Adrenal gland (tissue), 9 donors: ENCODE measurements at regions not wholly inside any gene's neighbourhood (a gene's known extent, or its start where the extent isn't known, plus 50 kb on each side); places are given as distances from the start of the nearest gene placed in this dataset.

Experiments used
- DNase-seq, 7 donors: peaks; one replicate each; pipeline ENCODE4 v3.0.0-alpha.2; 2019 to 2020
- H3K27ac ChIP-seq, 5 donors: fragments of 200-600 bp; sonication (generic) in 4 of 5; 1 replicate in 3 of 5; 2 replicates in 2 of 5; pipeline versions ENCODE4 v1.5.1 to v1.8.0; 2016 to 2020; ENCODE audit warnings: mild to moderate bottlenecking in 1 of 5
- H3K27me3 ChIP-seq: fragments of 200-600 bp; 2 replicates; pipeline ENCODE4 v1.8.0; 2021
- H3K36me3 ChIP-seq, 2 donors: fragments of 200-600 bp; replicated peaks in 1 of 2; 1 replicate in 1 of 2; 2 replicates in 1 of 2; pipeline versions ENCODE4 v1.5.1 to v1.8.0; 2018 to 2022
- H3K4me1 ChIP-seq, 2 donors: fragments of 200-600 bp; replicated peaks in 1 of 2; 1 replicate in 1 of 2; 2 replicates in 1 of 2; pipeline versions ENCODE4 v1.5.1 to v1.8.0; 2018 to 2021
- H3K4me3 ChIP-seq, 4 donors: fragments of 200-600 bp; sonication (generic) in 3 of 4; one replicate each; pipeline ENCODE4 v1.5.1; 2016 to 2018
- H3K9me3 ChIP-seq, 3 donors: fragments of 200-600 bp; sonication (generic) in 1 of 3; replicated peaks in 1 of 3; 1 replicate in 2 of 3; 2 replicates in 1 of 3; pipeline versions ENCODE4 v1.5.1 to v1.8.0; 2016 to 2021
- CTCF ChIP-seq, 6 experiments: fragments of 450-650 bp in 4 of 6; fragments of 200-600 bp in 2 of 6; sonication (generic) in 1 of 6; IDR thresholded peaks; 1 replicate in 5 of 6; 2 replicates in 1 of 6; pipeline versions ENCODE4 v1.5.1 to v1.8.0; 2016 to 2021; ENCODE audit warnings: antibody characterized with exemption in 6 of 6, mild to moderate bottlenecking in 2 of 6, moderate library complexity in 1 of 6
- POLR2A ChIP-seq, 2 donors: fragments of 450-650 bp; IDR thresholded peaks; one replicate each; pipeline ENCODE4 v1.6.1; 2017; ENCODE audit warnings: antibody characterized with exemption in 2 of 2, mild to moderate bottlenecking in 2 of 2, moderate library complexity in 1 of 2
- WGBS, 4 donors: extraction: QIAGEN DNeasy Blood & Tissue Kit in 2 of 4; methylation state at CpG; one replicate each; pipeline versions ENCODE4 v1.1.5 to v1.1.7; 2013 to 2017; 5-methylcytosine and 5-hydroxymethylcytosine counted together
- intact Hi-C, 2 donors: fragments of 100-400 bp; cut with DNase I; formaldehyde crosslinking; loops; one replicate each; pipeline versions ENCODE4 v1.14.1 to v1.15.0; 2022 to 2023
- donor health status: healthy with polysubstance abuse.
- donor health status: Bipolar disorder and iron deficiency.
- donor health status: DM: yes; HTN: yes; CAD: no.
- donor health status: DM: no; HTN: no; CAD: no.
- donor health status: DM: no; HTN: no; CAD: no.

DNA sequence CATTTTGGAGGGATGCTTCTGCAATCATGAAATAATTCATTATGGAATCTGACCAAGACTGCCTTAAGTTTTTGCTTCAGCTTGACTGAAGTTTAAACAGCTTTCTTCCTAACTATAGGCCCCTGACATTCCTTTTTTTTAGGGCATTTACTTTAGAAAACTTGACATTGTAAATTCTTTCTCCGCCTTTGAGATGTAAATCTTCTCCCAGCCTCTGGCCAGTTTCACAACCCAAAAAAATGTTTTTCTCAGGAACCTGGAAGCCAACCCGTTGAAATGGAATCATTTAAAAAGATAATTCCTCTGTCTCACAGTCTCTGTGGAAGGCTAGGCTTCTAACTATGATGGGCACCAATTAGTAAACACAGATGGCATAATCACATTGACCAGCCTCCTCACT, 710.4 kb upstream of the PABPC4L start:
- Histone ChIP-seq H3K4me1 (no peaks in the 10 kb centered on the region), H3K9me3 (no peaks in the 10 kb centered on the region), H3K4me3 (no peak overlapping the region), H3K27ac (no peak overlapping the region), H3K27me3 (no peaks in the 10 kb centered on the region), H3K36me3 (no peaks in the 10 kb centered on the region)
- WGBS, 4 donors: 50 to 55% (median 53%) methylated on average over 2 of the region's 2 CpGs
- intact Hi-C loops: no loop called here
- DNase-seq: no peak
- TF ChIP-seq POLR2A (IDR thresholded peaks at IDR 0.05): no peak
- no peak for TF ChIP-seq CTCF (IDR thresholded peaks at IDR 0.05)

- Histone ChIP-seq H3K9me3 (no peaks in the 10 kb centered on the region), H3K36me3 (no peaks in the 10 kb centered on the region), H3K27ac (no peak overlapping the region), H3K27me3 (no peaks in the 10 kb centered on the region), H3K4me3 (no peak overlapping the region), H3K4me1 (no peaks in the 10 kb centered on the region)
- peak in 5 of 6 experiments; percentile 7 to 37 (median 28) for TF ChIP-seq CTCF (IDR thresholded peaks at IDR 0.05)
- no peak for TF ChIP-seq POLR2A (IDR thresholded peaks at IDR 0.05)
- WGBS, 4 donors: 51 to 63% (median 58%) methylated on average over 2 of the region's 2 CpGs
- DNase-seq: no peak
- intact Hi-C loops: no loop called here
These were observed 704.9 kb upstream of the PABPC4L start for GRCh38 chr4:134906404-134907023.

GRCh38 chr4:134905061-134905460, 703.5 kb upstream of the PABPC4L start:
- no peak for TF ChIP-seq POLR2A (IDR thresholded peaks at IDR 0.05)
- TF ChIP-seq CTCF (IDR thresholded peaks at IDR 0.05): no peak
- Histone ChIP-seq H3K9me3 (peaks cover 0 to 3% (median 0%) of the 10 kb centered on the region in 3 donors), H3K36me3 (no peaks in the 10 kb centered on the region), H3K4me3 (no peak overlapping the region), H3K4me1 (no peaks in the 10 kb centered on the region), H3K27me3 (no peaks in the 10 kb centered on the region), H3K27ac (no peak overlapping the region)
- WGBS, 4 donors: 64 to 78% (median 72%) methylated on average over 1 of the region's 1 CpG
- no peak for DNase-seq
- intact Hi-C loops: no loop called here

DNA sequence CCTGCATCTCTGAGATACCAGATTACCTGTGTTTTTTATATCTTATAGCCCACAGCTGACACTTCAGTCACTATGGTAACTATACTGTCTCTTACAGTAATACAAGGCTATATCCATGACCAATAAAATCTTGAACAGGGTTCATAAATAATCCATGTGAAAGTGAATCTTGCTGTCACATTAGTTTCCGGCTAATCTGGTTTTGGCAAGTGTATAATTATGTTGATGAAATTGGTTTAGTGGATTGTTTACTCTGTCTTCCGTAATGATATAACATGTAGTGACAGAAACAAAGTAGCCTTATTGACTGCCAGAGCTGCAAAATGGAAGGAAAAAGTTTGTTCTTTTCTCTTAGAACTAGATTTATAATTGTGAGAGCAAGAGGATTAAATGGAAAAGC, 686.6 kb upstream of the PABPC4L start:
- 74 to 78% (median 76%) methylated on average over 2 of the region's 2 CpGs for WGBS, 4 donors
- DNase-seq: no peak

More for the DNA sequence above, 686.6 kb upstream of the PABPC4L start:
- no peak overlapping the region for H3K4me3 ChIP-seq
- H3K4me1 ChIP-seq: no peaks in the 10 kb centered on the region
- no peaks in the 10 kb centered on the region for H3K36me3 ChIP-seq
- no peak for TF ChIP-seq CTCF (IDR thresholded peaks at IDR 0.05)
- no peak for TF ChIP-seq POLR2A (IDR thresholded peaks at IDR 0.05)
- no peaks in the 10 kb centered on the region for H3K27me3 ChIP-seq
- no peaks in the 10 kb centered on the region for H3K9me3 ChIP-seq
- no peak overlapping the region for H3K27ac ChIP-seq
- intact Hi-C loops: no loop called here
